GM12892 (cell line): ENCODE measurements at regions not wholly inside any gene's neighbourhood (a gene's known extent, or its start where the extent isn't known, plus 50 kb on each side); places are given as distances from the start of the nearest gene placed in this dataset.

ENCODE experiments used
- POLR2A ChIP-seq: IDR thresholded peaks from 2 replicates; pipeline ENCODE4 v1.6.1; 2011; ENCODE audit warnings: low read depth, low read length, control low read depth
- POLR2AphosphoS5 ChIP-seq: IDR thresholded peaks from 2 replicates; pipeline ENCODE4 v1.6.1; 2011; ENCODE audit warnings: low read depth, low read length, control low read depth
- TAF1 ChIP-seq: IDR thresholded peaks from 2 replicates; pipeline ENCODE4 v1.6.1; 2011; ENCODE audit warnings: low read depth, mild to moderate bottlenecking, control low read depth, low read length, borderline replicate concordance

- TF ChIP-seq POLR2AphosphoS5 (no peak), POLR2A (no peak), TAF1 (no peak)
Measured at GRCh38 chr15:38672814-38673670, 108.4 kb upstream of the RASGRP1 start.
